NCI-H345 treated with DMSO at 0.1 percent for 48 hours (cell line): ENCODE measurements at regions not wholly inside any gene's neighbourhood (a gene's known extent, or its start where the extent isn't known, plus 50 kb on each side); places are given as distances from the start of the nearest gene placed in this dataset.

Source experiments
- DNase-seq: peaks from one replicate; lab custom pipeline; 2025; ENCODE audit not compliant: unreplicated experiment; lab: John Stamatoyannopoulos, UW

DNA sequence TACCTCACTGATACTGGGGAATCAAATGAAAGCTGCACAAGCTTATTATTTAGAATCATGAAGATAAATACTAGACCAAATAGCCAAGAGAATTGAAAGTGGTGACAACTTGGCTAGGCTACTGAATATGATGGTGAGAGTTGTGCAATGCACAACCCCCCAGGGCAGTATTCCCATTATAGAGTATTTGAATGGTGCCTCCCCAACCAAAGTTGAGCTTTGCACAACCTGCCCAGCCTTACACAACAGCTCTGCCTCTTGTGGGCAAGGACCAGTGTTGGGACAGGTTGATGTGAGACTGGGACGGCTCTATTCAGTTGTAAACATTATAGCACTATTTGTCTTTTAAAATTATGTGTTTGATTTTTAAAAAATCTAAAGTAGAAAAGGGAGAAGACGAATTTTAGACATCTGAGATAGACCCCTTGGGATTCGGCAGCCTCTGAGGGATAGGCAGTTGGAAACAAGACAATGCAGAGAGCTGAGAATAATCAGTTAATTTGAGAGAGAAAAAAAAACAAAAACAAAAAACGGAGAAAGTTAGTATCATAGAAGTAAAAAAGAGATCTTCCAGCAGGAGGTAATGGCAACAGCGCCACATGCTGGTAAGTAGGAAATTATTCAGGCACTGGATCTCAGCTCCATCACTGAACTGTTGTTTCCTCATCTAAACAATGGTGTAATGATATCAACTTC lies 91.0 kb upstream of the KCNA3 start:
- DNase-seq: peak; percentile 56

DNA sequence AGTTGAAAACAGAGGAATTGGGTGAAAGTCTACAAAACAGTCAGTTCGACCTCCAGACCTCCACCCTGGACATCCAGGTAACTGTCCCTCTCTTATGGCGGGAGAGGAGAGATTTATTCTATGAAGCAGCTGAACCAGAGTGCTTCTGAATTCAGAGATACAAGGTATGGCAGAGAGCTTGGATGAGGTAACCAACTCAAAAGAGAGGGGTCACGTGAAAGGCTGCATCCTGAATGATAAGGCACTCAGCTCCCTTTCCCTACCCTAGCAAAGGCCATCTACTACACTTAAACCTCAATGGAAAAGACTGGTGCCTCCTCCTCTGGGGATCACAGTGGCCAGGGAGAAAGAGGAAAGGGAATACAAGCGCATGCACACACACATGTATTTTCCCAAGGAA lies 88.4 kb upstream of the KCNA3 start:
- no peak for DNase-seq

DNA sequence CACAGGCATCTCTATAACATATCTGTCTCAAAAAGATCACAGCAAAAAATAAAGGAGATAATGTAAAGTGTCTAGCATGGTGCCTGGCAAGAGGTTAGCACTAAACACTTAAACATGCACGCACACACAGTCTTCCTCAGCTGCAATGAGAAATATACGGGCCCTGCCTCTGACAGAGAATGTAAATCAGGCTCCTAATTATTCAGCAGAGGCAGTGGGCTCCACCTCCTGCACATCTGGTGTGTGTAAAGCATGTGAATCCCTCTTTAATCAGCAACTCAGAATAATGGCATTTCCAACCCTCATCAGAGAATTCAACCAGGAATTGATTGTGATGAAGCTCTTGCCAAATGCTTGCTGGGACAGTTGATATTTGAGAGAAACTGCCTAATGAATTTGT lies 85.6 kb upstream of the KCNA3 start:
- DNase-seq: no peak

DNA sequence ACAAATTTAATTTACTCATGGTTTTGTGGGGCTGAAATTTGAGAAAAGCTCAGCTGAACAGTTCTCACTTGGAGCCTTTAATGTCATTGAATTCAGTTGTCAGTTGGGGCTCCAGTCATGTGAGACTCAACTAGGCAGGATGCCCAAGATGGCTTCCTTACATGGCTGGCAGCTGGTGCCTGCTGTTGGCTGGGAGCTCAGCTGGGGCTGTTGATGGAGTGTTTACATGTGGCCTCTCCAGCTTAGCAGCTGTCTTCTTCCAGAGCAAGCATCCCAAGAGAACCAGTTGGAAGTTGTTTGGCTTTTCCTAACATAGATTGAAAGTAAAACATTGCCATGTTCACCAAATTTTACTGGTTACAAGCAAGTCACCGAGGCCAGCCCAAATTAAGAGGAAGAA lies 81.8 kb upstream of the KCNA3 start:
- DNase-seq: peak; percentile 27

DNA sequence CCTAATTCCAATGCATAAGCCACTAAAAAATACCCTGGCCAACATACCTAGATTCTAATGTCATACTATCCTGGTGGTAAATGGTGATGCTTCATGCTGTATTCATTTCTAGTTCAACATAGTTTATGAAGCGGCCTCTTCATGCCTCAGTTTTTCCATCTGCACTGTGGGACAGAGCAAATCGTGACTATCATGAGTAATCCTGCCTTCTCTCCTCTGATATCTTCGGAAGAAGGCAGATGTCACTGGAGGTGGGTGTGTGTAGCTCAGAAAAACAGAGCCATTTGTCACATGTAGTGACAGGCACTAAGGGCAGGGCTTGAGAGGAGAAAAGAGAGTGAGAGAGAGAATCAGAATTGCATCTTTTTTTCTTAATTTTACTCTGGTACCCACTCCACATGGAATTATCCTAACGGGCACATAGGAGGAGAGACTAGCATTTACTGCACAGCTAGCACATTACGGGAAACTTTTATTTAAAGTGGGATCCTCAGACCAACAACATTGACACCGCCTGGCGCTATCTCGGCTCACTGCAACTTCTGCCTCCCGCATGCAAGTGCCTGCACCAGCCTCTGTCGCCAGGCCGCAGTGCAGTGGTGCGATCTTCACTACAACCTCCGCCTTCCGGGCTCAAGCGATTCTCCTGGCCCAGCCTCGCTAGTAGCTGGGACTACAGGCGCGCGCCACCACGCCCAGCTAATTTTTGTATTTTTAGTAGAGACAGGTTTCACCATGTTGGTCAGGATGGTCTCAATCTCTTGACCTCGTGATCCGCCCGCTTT lies 78.4 kb upstream of the KCNA3 start:
- DNase-seq: no peak

DNA sequence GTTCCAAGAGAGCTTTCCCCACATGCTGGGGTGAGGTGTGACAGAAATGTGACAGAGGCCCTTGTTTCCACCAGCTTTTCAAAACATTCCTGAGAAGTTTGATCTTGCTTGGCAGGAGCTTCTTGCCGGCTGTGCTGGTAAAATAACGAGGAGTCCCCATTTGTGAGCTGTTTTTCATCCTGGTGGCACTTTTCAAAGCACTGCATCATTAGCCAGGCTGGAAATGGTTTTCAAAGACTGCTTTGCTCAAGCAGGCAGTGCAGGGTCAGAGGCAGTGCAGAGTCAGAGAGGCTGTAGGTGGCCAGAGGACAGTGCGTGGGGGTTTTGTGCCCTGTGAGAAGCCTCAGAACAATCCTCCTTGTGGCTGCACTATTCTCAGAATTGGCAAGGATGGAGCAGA lies 75.8 kb upstream of the KCNA3 start:
- no peak for DNase-seq

DNA sequence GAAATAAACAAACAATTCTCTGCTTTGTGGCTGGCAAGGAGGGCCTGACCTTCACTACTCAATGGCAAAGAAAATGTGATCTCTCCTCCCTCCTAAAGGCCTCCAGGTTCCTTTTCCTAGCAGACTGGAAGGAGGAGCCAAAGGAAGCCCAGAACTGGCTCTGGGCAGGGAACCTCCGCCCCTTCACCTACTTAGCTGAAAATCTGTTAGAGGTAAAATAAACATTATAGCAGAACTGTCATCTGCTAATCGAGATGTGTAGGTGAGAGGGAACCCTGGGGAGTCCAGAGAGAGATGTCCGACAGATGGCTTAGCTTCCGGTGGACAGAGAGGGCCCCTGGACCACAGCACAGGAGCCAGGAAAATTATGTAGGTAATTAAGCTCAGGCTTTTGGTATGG lies 75.2 kb upstream of the KCNA3 start:
- DNase-seq: no peak

DNA sequence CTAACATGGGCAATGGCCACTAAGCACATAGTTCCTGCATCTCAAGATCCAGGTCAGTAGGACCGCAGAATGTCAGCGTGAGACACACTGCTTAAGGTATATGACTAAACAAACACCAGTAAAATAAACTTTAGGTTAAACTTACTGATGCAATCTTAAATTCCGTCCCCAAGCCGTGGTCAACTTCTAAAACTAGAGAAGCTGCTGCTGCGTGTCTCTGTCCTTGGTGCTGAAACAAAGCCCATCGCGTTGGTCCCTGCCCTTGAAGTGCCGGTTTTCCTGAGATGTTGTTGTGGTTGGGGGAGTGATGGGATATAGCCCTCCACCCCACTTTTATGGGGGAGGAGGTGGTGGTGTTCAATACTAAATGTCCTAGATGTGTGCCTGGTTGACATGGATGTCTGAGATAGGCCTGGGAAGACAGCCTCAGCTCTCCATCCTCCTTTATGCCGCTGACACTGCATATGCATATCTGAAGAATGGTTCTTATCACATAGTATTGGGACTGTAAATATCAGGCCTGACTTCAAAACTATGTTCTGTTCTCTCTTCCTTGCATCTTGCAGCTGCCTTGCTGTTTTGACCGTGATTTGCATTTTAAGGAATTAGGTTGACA lies 72.0 kb upstream of the KCNA3 start:
- no peak for DNase-seq

DNA sequence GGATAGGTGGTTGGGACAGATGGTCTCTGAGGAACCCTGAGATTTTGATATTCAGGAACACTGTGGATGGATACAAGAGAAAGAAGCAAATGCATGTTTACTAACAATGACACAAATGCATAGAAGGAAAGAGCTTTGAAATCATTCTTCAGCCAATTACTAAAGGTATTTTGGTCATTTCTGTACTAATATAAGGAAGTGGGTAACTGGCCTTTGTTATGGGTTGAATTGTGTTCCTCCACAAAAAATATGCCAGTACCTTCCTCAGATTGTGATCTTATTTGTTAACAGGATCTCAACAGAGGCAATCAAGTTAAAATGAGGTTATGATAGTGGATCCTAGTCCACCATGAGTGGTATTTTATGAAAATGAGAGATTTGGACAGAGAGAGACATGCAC lies 68.7 kb upstream of the KCNA3 start:
- no peak for DNase-seq

DNA sequence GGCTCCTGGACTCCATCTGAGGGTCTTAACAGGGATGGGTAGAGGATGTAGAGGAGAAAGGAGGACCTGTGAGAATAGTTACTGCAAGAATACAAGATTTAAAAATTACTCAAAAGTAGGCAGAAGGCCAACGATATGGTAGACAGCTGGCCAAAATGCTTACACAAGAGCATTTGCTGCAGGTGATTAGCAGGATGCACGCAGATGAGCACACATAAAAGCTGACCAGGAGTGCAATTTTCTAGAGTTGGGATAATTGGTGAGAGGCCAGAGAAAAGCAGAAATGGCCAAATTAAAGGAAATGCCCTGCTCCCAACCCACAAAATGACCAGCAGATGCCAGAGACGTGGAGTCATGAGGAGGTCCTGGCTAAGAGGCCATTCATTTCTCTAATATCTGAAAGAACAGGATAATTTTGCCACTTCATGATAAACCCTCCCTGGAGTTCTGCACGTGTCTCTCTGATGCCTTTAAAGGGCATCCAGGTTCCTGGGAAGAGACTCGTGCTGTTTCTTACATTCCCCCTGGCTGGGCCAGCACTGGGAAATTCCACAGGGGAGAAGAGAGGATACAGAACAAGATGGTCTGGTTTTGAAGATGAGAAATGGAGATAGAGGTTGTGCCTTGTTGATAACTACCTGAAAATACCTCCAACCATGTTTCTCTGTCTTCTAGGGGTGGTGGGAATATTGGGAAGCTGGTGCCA lies 62.3 kb upstream of the KCNA3 start:
- no peak for DNase-seq

DNA sequence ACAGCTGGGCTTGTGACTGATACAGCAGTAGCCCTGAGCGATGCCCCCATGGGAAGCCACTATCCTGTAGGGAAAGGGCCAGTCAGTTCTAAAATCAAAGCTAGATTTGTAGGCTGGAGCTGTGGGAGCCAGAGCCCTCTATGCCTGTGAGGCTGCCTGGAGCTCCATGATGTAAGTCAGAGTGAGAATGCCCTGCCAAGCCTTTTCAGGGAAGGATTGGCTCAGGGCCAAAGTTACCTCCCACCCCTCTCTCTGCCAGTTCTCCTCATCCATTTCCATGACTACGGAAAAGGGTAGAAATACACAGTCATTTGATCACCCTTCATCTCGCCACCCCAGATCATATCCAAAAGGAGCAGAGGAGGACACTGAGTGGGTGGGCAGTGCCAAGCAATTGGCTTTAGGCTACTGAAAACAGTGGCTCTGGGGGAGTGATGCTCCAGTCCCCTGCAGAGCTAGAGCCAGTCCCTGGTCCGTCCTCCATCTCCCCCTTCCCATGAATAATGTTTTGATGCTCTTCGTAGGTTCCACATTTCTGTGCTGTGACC lies 59.5 kb upstream of the KCNA3 start:
- peak; percentile 51 for DNase-seq

DNA sequence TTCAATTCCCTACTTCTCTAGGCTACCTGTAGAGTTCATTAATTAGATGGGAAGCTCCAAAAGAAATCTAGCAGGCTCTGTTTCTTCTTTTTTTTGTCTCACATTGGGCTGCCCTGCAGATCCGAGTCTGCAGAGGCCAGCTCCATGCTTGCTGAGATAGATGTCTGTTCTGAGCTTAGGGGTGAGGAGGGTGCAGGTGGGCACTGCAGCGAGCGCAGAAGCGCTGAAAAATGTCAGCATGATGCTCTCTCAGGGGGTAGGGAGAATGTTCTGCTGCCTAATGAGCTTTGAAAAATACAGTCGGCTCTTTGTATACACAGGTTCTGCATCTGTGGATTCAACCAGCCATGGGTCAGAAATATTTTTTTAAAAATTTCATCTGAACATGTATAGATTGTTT lies 56.8 kb upstream of the KCNA3 start:
- no peak for DNase-seq

DNA sequence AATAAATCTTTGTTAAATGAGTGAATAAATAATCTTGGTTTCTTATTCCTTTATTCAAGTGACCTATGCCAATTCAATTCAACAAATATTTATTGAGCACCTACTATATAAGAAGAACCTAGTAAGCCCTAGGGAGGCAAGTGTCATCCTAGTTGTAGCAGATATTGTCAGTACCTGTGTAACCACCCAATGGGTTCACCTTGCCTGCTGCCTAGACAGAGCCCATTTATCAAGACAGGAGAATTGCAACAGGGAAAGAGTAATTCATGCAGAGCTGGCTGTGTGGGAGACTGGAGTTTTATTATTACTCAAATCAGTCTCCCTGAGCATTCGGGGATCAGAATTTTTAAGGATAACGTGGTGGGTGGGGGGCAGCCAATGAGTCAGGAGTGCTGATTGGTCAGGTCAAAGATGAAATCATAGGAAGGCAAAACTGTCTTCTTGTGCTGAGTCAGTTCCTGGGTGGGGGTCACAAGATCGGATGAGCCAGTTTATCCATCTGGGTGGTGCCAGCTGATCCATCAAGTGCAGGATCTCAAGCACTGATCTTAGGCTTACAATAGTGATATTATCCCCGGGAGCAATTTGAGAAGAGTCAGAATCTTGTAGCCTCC lies 53.8 kb upstream of the KCNA3 start:
- no peak for DNase-seq

DNA sequence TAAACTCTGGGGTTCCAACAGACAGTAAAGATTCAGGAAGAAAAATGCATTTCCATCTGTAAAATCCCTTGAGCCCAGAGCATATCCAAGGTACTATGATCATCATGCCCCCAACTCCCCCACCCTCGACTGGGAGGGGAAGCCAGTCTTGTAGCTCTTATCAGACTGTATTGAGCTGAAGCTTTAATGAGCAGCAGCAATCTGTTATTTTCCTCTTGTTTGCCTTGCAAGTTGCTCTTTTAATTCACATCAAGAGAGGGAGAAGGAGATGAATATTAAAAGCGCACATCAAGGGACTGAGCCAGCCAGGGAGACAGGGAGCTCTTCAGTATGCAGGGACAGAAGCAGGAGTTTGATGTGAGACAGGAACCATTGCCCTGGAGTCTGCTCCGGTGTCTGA lies 52.5 kb upstream of the KCNA3 start:
- no peak for DNase-seq

DNA sequence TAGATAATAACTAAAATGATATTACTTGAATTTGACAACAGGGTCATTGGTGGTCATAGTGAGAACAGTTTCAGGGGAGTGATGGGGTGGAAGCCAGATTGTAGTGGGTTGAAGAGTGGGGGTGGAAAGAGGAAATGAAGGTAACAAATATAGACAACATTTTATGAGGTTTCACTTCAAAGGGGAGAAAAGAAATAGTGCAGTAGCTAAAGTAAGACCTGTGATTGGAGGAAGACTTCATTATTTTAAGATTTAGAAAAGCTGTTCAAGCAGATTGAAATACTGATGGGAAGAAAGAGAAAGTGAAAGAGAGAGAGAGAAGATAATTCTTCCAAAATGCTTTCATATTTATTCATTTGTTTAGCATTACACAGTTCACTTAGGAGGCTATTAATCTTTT lies 52.0 kb upstream of the KCNA3 start:
- DNase-seq: no peak
